ENCODE measurements at regions not wholly inside any gene's neighbourhood (a gene's known extent, or its start where the extent isn't known, plus 50 kb on each side); places are given as distances from the start of the nearest gene placed in this dataset.

DNA sequence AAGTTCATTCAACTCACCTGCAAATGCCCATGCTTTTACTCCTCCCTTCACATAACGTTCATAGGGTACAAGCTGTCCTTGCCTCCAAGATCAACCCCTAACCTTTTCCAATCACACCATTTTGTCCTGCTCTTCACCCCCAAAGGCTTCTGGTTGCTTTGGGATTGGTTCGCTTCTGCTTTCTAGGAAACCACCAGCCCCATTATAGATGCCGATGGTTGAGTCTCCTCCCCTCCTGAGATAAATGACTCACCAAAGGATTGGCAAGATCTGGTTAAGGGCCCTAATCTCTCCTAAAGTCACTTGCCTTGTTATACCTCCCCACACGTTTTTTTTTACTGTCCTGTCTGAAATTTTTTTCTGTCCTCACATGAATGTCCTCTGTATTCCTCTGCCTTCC lies 311.4 kb downstream of the HACE1 start:
- no peak for TF ChIP-seq POLR2A (IDR thresholded peaks at IDR 0.05; ENCODE audit: low read length)
- TF ChIP-seq GATA1 (IDR thresholded peaks at IDR 0.05; ENCODE audit: low read depth, low read length) = no peak
